ENCODE measurements at regions not wholly inside any gene's neighbourhood (a gene's known extent, or its start where the extent isn't known, plus 50 kb on each side); places are given as distances from the start of the nearest gene placed in this dataset.

- no peak for TF ChIP-seq REST (IDR thresholded peaks at IDR 0.05; ENCODE audit: unreplicated experiment)
- no peak for TF ChIP-seq ZNF114 (CRISPR knock-in tag; IDR thresholded peaks at IDR 0.05)
- TF ChIP-seq EZH2 (IDR thresholded peaks at IDR 0.05; ENCODE audit: low read depth, unreplicated experiment), result no peak
- TF ChIP-seq ETS1 (IDR thresholded peaks at IDR 0.05), result no peak
- TF ChIP-seq NANOG (IDR thresholded peaks at IDR 0.05; ENCODE audit: borderline replicate concordance), result no peak
- no peak for TF ChIP-seq CREB1 (CRISPR knock-in tag; IDR thresholded peaks at IDR 0.05; ENCODE audit: low read depth)
- TF ChIP-seq POLR2AphosphoS5 (IDR thresholded peaks at IDR 0.05; ENCODE audit: low read depth), result no peak
- TF ChIP-seq ZNF331 (CRISPR knock-in tag; IDR thresholded peaks at IDR 0.05; ENCODE audit: low read depth), result no peak
Measured at GRCh38 chrX:26672571-26672970, 456.6 kb downstream of the MAGEB5 start (continued).

GRCh38 chrX:26670521-26670920 lies 454.6 kb downstream of the MAGEB5 start:
- no peaks in the 10 kb centered on the region for H3K4me1 Mint-ChIP-seq
- no peak overlapping the region for H3K4me2 ChIP-seq
- ATAC-seq, result no peak
- no peak overlapping the region for H3K27ac Mint-ChIP-seq
- H3K9me3 Mint-ChIP-seq, result peaks cover 3% of the 10 kb centered on the region; the same call in 1 of the 3 replicates
- no peak overlapping the region for H3K4me3 ChIP-seq
- H3K27ac ChIP-seq (ENCODE audit: low read depth), result no peak overlapping the region
- no peaks in the 10 kb centered on the region for H3K79me2 ChIP-seq (replicated peaks; ENCODE audit: insufficient read depth)
- H3K27me3 Mint-ChIP-seq (ENCODE audit: insufficient read depth, low read depth, poor library complexity), result no peaks in the 10 kb centered on the region
- no peak overlapping the region for H3K4me3 Mint-ChIP-seq
- no peaks in the 10 kb centered on the region for H3K9me2 ChIP-seq (ENCODE audit: insufficient read depth)
- no peak overlapping the region for H2AFZ ChIP-seq
- no peaks in the 10 kb centered on the region for H3K36me3 ChIP-seq (ENCODE audit: insufficient read depth)
- no peaks in the 10 kb centered on the region for H3K36me3 Mint-ChIP-seq (ENCODE audit: low read depth)
- no peaks in the 10 kb centered on the region for H3K4me1 ChIP-seq (ENCODE audit: insufficient read depth)
- no peaks in the 10 kb centered on the region for H3K27me3 ChIP-seq (ENCODE audit: insufficient read depth)
- no peaks in the 10 kb centered on the region for H4K20me1 ChIP-seq (replicated peaks; ENCODE audit: insufficient read depth)
- no peak for DNase-seq (ENCODE audit: low spot score)
- no peaks in the 10 kb centered on the region for H3F3A ChIP-seq (replicated peaks; ENCODE audit: low read depth)
- TF ChIP-seq, protein P1, sequence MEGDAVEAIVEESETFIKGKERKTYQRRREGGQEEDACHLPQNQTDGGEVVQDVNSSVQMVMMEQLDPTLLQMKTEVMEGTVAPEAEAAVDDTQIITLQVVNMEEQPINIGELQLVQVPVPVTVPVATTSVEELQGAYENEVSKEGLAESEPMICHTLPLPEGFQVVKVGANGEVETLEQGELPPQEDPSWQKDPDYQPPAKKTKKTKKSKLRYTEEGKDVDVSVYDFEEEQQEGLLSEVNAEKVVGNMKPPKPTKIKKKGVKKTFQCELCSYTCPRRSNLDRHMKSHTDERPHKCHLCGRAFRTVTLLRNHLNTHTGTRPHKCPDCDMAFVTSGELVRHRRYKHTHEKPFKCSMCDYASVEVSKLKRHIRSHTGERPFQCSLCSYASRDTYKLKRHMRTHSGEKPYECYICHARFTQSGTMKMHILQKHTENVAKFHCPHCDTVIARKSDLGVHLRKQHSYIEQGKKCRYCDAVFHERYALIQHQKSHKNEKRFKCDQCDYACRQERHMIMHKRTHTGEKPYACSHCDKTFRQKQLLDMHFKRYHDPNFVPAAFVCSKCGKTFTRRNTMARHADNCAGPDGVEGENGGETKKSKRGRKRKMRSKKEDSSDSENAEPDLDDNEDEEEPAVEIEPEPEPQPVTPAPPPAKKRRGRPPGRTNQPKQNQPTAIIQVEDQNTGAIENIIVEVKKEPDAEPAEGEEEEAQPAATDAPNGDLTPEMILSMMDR (conservative IDR thresholded peaks at IDR 0.05; ENCODE audit: low read depth in 2 of 2), result no peak
- TF ChIP-seq JUNB (IDR thresholded peaks at IDR 0.05; ENCODE audit: unreplicated experiment), result no peak
- no peak for TF ChIP-seq EZH2 (IDR thresholded peaks at IDR 0.05; ENCODE audit: low read depth, unreplicated experiment)
- no peak for TF ChIP-seq ZNF331 (CRISPR knock-in tag; IDR thresholded peaks at IDR 0.05; ENCODE audit: low read depth)
- TF ChIP-seq NANOG (IDR thresholded peaks at IDR 0.05; ENCODE audit: borderline replicate concordance), result no peak
- TF ChIP-seq REST (IDR thresholded peaks at IDR 0.05; ENCODE audit: unreplicated experiment), result no peak
- TF ChIP-seq CREB1 (CRISPR knock-in tag; IDR thresholded peaks at IDR 0.05; ENCODE audit: low read depth), result no peak

All from GM23338 (cell line).